ENCODE measurements at regions not wholly inside any gene's neighbourhood (a gene's known extent, or its start where the extent isn't known, plus 50 kb on each side); places are given as distances from the start of the nearest gene placed in this dataset.

DNA sequence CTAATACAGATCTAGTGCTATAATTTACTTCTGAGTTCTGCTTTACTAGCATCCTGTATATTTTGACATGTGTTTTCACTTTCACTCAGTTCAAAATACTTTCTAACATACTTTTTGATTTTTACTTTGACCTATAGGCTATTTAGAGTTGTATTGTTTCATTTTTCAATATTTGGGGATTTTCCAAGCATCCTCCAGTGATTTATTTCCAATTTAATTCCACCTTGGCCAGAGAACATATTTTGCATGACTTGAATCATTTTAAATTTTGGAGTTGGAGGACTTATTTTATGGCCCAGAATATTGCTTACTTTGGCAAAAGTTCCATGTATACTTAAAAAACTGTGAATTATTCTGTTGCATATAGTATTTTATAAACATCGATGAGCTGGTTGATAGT, 1215.6 kb upstream of the MAP3K7 start:
- Histone ChIP-seq H3K27me3 (replicated peaks; ENCODE audit: insufficient read depth, low read depth, low read length, poor library complexity) (no peaks in the 10 kb centered on the region), H3K36me3 (ENCODE audit: insufficient read depth, low read length, poor library complexity, severe bottlenecking) (no peaks in the 10 kb centered on the region), H3K4me1 (ENCODE audit: insufficient read depth, low read length, poor library complexity, severe bottlenecking) (no peaks in the 10 kb centered on the region), H3K4me3 (ENCODE audit: low read depth, low read length, poor library complexity, severe bottlenecking) (no peak overlapping the region), H3K9me3 (ENCODE audit: low read depth, low read length, poor library complexity, severe bottlenecking) (no peaks in the 10 kb centered on the region), H3K27ac (ENCODE audit: low read depth, low read length, poor library complexity, severe bottlenecking) (no peak overlapping the region)
- ChIA-PET CTCF (no interaction called here), POLR2A (ENCODE audit: low non-redundant PET) (no interaction called here)
- TF ChIP-seq, protein P1, sequence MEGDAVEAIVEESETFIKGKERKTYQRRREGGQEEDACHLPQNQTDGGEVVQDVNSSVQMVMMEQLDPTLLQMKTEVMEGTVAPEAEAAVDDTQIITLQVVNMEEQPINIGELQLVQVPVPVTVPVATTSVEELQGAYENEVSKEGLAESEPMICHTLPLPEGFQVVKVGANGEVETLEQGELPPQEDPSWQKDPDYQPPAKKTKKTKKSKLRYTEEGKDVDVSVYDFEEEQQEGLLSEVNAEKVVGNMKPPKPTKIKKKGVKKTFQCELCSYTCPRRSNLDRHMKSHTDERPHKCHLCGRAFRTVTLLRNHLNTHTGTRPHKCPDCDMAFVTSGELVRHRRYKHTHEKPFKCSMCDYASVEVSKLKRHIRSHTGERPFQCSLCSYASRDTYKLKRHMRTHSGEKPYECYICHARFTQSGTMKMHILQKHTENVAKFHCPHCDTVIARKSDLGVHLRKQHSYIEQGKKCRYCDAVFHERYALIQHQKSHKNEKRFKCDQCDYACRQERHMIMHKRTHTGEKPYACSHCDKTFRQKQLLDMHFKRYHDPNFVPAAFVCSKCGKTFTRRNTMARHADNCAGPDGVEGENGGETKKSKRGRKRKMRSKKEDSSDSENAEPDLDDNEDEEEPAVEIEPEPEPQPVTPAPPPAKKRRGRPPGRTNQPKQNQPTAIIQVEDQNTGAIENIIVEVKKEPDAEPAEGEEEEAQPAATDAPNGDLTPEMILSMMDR (conservative IDR thresholded peaks at IDR 0.05; ENCODE audit: low read depth, low read length): no peak
- no peak for TF ChIP-seq EZH2 (IDR thresholded peaks at IDR 0.05; ENCODE audit: borderline replicate concordance, low read depth, low read length, poor library complexity, severe bottlenecking)
- intact Hi-C loops (cut with micrococcal nuclease; ENCODE audit: unreplicated experiment): no loop called here
- no peak for DNase-seq (ENCODE audit: low spot score)
- no TSS peak for BruUV-seq (replicated peaks)

DNA sequence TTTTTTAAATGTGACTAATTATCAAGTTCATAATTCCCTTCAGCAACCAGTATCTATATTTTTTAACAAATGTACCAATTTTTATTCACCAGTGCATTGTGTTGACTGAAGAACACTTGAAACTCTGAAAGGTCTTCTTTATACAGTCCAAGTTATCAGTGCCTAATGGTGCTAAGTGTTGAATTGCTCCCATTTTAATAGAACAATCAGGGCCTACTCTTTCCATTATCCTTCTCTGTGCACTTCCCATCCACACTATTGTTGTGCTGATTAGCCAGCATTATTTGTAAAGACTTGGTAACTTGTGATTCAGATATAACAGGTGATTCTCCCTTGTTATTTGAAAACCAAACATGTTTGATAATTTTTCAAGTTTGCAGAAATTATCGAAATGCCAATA, 1209.7 kb upstream of the MAP3K7 start:
- Histone ChIP-seq H3K9me3 (ENCODE audit: low read depth, low read length, poor library complexity, severe bottlenecking) (no peaks in the 10 kb centered on the region), H3K36me3 (ENCODE audit: insufficient read depth, low read length, poor library complexity, severe bottlenecking) (no peaks in the 10 kb centered on the region), H3K4me3 (ENCODE audit: low read depth, low read length, poor library complexity, severe bottlenecking) (no peak overlapping the region), H3K27ac (ENCODE audit: low read depth, low read length, poor library complexity, severe bottlenecking) (no peak overlapping the region), H3K4me1 (ENCODE audit: insufficient read depth, low read length, poor library complexity, severe bottlenecking) (no peaks in the 10 kb centered on the region), H3K27me3 (replicated peaks; ENCODE audit: insufficient read depth, low read depth, low read length, poor library complexity) (no peaks in the 10 kb centered on the region)
- TF ChIP-seq EZH2 (IDR thresholded peaks at IDR 0.05; ENCODE audit: borderline replicate concordance, low read depth, low read length, poor library complexity, severe bottlenecking): no peak
- TF ChIP-seq, protein P1 (conservative IDR thresholded peaks at IDR 0.05; ENCODE audit: low read depth, low read length): no peak
- ChIA-PET POLR2A (ENCODE audit: low non-redundant PET) (no interaction called here), CTCF (no interaction called here)
- intact Hi-C loops (cut with micrococcal nuclease; ENCODE audit: unreplicated experiment): no loop called here
- BruUV-seq (replicated peaks): no TSS peak
- no peak for DNase-seq (ENCODE audit: low spot score)

DNA sequence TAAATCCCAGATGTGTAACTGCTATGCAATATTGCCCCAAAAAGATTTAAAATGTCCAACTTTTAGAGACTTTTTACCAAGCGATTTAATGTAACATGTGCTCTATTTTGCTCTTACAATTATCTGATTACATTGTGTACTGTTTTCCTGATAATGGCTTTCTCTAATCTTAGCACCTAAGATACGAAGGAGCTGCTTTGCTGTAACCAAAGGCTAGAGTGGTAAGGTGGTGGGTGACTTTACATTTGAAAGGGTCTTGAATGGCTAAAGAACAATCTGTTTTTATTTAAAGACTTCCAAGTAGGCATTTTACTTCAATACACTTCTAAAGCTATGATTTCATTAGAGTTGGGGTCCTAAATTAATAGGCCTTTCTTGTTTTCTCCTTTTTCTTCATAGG, 1201.6 kb upstream of the MAP3K7 start:
- Histone ChIP-seq H3K27me3 (replicated peaks; ENCODE audit: insufficient read depth, low read depth, low read length, poor library complexity) (no peaks in the 10 kb centered on the region), H3K36me3 (ENCODE audit: insufficient read depth, low read length, poor library complexity, severe bottlenecking) (no peaks in the 10 kb centered on the region), H3K4me3 (ENCODE audit: low read depth, low read length, poor library complexity, severe bottlenecking) (no peak overlapping the region), H3K9me3 (ENCODE audit: low read depth, low read length, poor library complexity, severe bottlenecking) (no peaks in the 10 kb centered on the region), H3K27ac (ENCODE audit: low read depth, low read length, poor library complexity, severe bottlenecking) (no peak overlapping the region), H3K4me1 (ENCODE audit: insufficient read depth, low read length, poor library complexity, severe bottlenecking) (no peaks in the 10 kb centered on the region)
- CTCF ChIA-PET: no interaction called here
- BruUV-seq (replicated peaks): no TSS peak
- POLR2A ChIA-PET (ENCODE audit: low non-redundant PET): interaction anchor here (0.7 kb wide), 1 partner anchor 430 kb away, joined by 3 read pairs; no protein-coding TSS in a partner anchor
- intact Hi-C loops (cut with micrococcal nuclease; ENCODE audit: unreplicated experiment): no loop called here
- TF ChIP-seq EZH2 (IDR thresholded peaks at IDR 0.05; ENCODE audit: borderline replicate concordance, low read depth, low read length, poor library complexity, severe bottlenecking): no peak
- no peak for DNase-seq (ENCODE audit: low spot score)

DNA sequence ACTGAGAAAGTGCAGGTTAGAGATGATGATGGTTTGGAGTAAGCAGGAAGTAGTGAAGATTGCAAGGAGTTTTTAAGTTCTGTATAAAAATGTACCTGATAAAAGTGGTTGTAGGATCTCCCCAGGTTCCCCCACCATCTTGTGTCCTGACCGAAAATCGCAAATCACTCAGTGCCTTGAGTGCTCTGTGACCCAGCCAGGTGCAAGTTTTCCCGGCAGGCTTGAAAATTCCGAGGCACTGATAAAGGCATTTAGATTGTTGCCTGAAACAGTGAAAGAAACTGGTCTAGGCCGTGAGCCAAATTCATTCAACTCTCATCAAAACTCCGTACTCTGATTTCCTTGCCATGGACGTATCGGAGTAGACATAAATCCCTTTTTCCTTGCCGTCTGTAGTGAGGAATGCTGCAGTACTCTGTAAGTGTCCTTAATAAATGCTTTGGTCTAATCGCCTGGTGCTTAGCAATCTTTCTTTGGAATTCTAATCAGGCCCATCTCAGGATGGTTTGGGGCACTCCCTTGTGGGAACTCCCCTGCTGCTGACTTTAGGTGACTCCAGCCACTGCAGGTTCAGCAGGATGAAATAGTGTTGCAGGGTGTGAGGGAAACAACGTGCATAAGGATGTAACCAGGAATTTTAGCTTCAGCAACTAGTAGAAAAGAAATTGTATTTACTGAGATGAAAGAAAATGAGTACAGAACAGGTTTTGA, 1199.8 kb upstream of the MAP3K7 start:
- H3K27me3 ChIP-seq (replicated peaks; ENCODE audit: insufficient read depth, low read depth, low read length, poor library complexity): no peaks in the 10 kb centered on the region
- TF ChIP-seq, protein P1 (conservative IDR thresholded peaks at IDR 0.05; ENCODE audit: low read depth, low read length): no peak
- no peak for TF ChIP-seq EZH2 (IDR thresholded peaks at IDR 0.05; ENCODE audit: borderline replicate concordance, low read depth, low read length, poor library complexity, severe bottlenecking)
- no peak overlapping the region for H3K27ac ChIP-seq (ENCODE audit: low read depth, low read length, poor library complexity, severe bottlenecking)
- H3K4me3 ChIP-seq (ENCODE audit: low read depth, low read length, poor library complexity, severe bottlenecking): no peak overlapping the region
- no peaks in the 10 kb centered on the region for H3K9me3 ChIP-seq (ENCODE audit: low read depth, low read length, poor library complexity, severe bottlenecking)
- intact Hi-C loops (cut with micrococcal nuclease; ENCODE audit: unreplicated experiment): no loop called here
- ChIA-PET POLR2A (ENCODE audit: low non-redundant PET) (no interaction called here), CTCF (no interaction called here)
- H3K4me1 ChIP-seq (ENCODE audit: insufficient read depth, low read length, poor library complexity, severe bottlenecking): no peaks in the 10 kb centered on the region
- DNase-seq (ENCODE audit: low spot score): no peak
- no TSS peak for BruUV-seq (replicated peaks)
- no peaks in the 10 kb centered on the region for H3K36me3 ChIP-seq (ENCODE audit: insufficient read depth, low read length, poor library complexity, severe bottlenecking)

Data from A673 (cell line).